IMR-90 (cell line): ENCODE measurements at regions not wholly inside any gene's neighbourhood (a gene's known extent, or its start where the extent isn't known, plus 50 kb on each side); places are given as distances from the start of the nearest gene placed in this dataset.

Experiments
- ATAC-seq: fragments of 200-7000 bp; cut with Tn5 transposase; 2 replicates; pipeline ENCODE4 v1.9.1; 2020; ENCODE audit warnings: low read depth, mild to moderate bottlenecking, moderate library complexity
- BruUV-seq: library from RNA; stranded (reverse); fragments of 400-500 nt; replicated peaks from 2 replicates; lab custom pipeline; 2021; lab: Mats Ljungman, UMichigan
- CTCF ChIA-PET: fragments of 300-600 bp; formaldehyde crosslinking; extraction: SDS; loops from one replicate; lab custom pipeline; 2021; ENCODE audit warnings: antibody characterized with exemption; lab: Yijun Ruan, JAX
- POLR2A ChIA-PET: fragments of 300-600 bp; sonication (Branson Sonifier 250); formaldehyde crosslinking; loops from one replicate; lab custom pipeline; 2022; ENCODE audit warnings: antibody characterized with exemption; ENCODE audit not compliant: unreplicated experiment; lab: Charles Lee
- DNase-seq: peaks from one replicate; pipeline ENCODE4 v3.0.0; 2013
- H2AFZ ChIP-seq: replicated peaks from 2 replicates; pipeline ENCODE3; 2013; ENCODE audit warnings: low read length, mild to moderate bottlenecking; ENCODE audit not compliant: poor library complexity
- H2AK5ac ChIP-seq: 2 replicates; pipeline ENCODE4 v1.6.1; 2013; ENCODE audit warnings: low read depth, low read length, inconsistent platforms
- H2AK9ac ChIP-seq: replicated peaks from 2 replicates; pipeline ENCODE3; 2013; ENCODE audit warnings: mild to moderate bottlenecking, low read depth, low read length, moderate library complexity; ENCODE audit not compliant: poor library complexity
- H2BK120ac ChIP-seq: 2 replicates; pipeline ENCODE4 v1.6.1; 2013; ENCODE audit warnings: low read depth, low read length, inconsistent platforms
- H2BK15ac ChIP-seq: 3 replicates; pipeline ENCODE4 v1.6.1; 2013; ENCODE audit warnings: low read depth, low read length, inconsistent platforms
- H2BK20ac ChIP-seq: 2 replicates; pipeline ENCODE4 v1.6.1; 2013; ENCODE audit warnings: low read depth, mild to moderate bottlenecking, inconsistent platforms, low read length, moderate library complexity
- H2BK5ac ChIP-seq: 2 replicates; pipeline ENCODE4 v1.6.1; 2013; ENCODE audit warnings: mild to moderate bottlenecking, low read depth, low read length, inconsistent platforms; ENCODE audit not compliant: poor library complexity, severe bottlenecking
- H3K14ac ChIP-seq: replicated peaks from 2 replicates; pipeline ENCODE4 v1.6.1; 2013; ENCODE audit warnings: low read depth, low read length, inconsistent platforms
- H3K18ac ChIP-seq: 2 replicates; pipeline ENCODE4 v1.6.1; 2013; ENCODE audit warnings: low read depth, low read length, control low read depth
- H3K23ac ChIP-seq: 2 replicates; pipeline ENCODE4 v1.6.1; 2013; ENCODE audit warnings: low read depth, low read length, inconsistent platforms
- H3K27ac ChIP-seq: 2 replicates; pipeline ENCODE4 v1.5.1; 2013; ENCODE audit warnings: mild to moderate bottlenecking, control low read depth, low read length; ENCODE audit not compliant: insufficient read depth
- H3K27me3 ChIP-seq: 2 replicates; pipeline ENCODE4 v1.6.1; 2013; ENCODE audit warnings: low read length; ENCODE audit not compliant: control insufficient read depth, insufficient read depth
- H3K36me3 ChIP-seq: 2 replicates; pipeline ENCODE4 v1.6.1; 2013; ENCODE audit warnings: low read length, mixed read lengths; ENCODE audit not compliant: control insufficient read depth, insufficient read depth
- H3K4ac ChIP-seq: 2 replicates; pipeline ENCODE4 v1.6.1; 2013; ENCODE audit warnings: low read depth, low read length, inconsistent platforms
- H3K4me1 ChIP-seq: 2 replicates; pipeline ENCODE4 v1.6.1; 2013; ENCODE audit warnings: low read length, mixed read lengths; ENCODE audit not compliant: control insufficient read depth, insufficient read depth
- H3K4me2 ChIP-seq: 2 replicates; pipeline ENCODE4 v1.6.1; 2013; ENCODE audit warnings: low read depth, mild to moderate bottlenecking, control low read depth, low read length, moderate library complexity
- H3K4me3 ChIP-seq: 2 replicates; pipeline ENCODE4 v1.5.1; 2013; ENCODE audit warnings: low read depth, mild to moderate bottlenecking, control low read depth, low read length, moderate library complexity; ENCODE audit not compliant: insufficient read depth
- H3K56ac ChIP-seq: 2 replicates; pipeline ENCODE4 v1.6.1; 2013; ENCODE audit warnings: low read length, inconsistent platforms; ENCODE audit not compliant: insufficient read depth; ENCODE audit errors: extremely low read depth
- H3K79me1 ChIP-seq, 2 experiments: 2 replicates each; pipeline ENCODE4 v1.6.1; 2013; ENCODE audit warnings: low read length in 2 of 2, inconsistent platforms in 1 of 2, low read depth in 1 of 2
- H3K9ac ChIP-seq: 2 replicates; pipeline ENCODE4 v1.6.1; 2013; ENCODE audit warnings: low read depth, low read length, control low read depth
- H3K9me1 ChIP-seq: 2 replicates; pipeline ENCODE4 v1.6.1; 2013; ENCODE audit warnings: low read length, inconsistent platforms; ENCODE audit not compliant: insufficient read depth
- H3K9me3 ChIP-seq: 2 replicates; pipeline ENCODE4 v1.6.1; 2013; ENCODE audit warnings: low read length; ENCODE audit not compliant: control insufficient read depth, insufficient read depth
- H4K20me1 ChIP-seq: 2 replicates; pipeline ENCODE4 v1.6.1; 2013; ENCODE audit warnings: low read length, inconsistent platforms; ENCODE audit not compliant: insufficient read depth
- H4K5ac ChIP-seq: 2 replicates; pipeline ENCODE4 v1.6.1; 2013; ENCODE audit warnings: mild to moderate bottlenecking, low read depth, low read length, control low read depth
- H4K8ac ChIP-seq, 2 experiments: 2 replicates each; pipeline ENCODE4 v1.6.1; 2013; ENCODE audit warnings: low read depth in 2 of 2, low read length in 2 of 2, control low read depth in 1 of 2, inconsistent platforms in 1 of 2
- H4K91ac ChIP-seq: 2 replicates; pipeline ENCODE4 v1.6.1; 2013; ENCODE audit warnings: low read depth, low read length, inconsistent platforms; ENCODE audit not compliant: insufficient read depth
- BHLHE40 ChIP-seq: fragments of 150-350 bp; IDR thresholded peaks from 2 replicates; pipeline ENCODE4 v1.6.1; 2016; ENCODE audit warnings: mild to moderate bottlenecking, low read depth, low read length
- CHD1 ChIP-seq: IDR thresholded peaks from 2 replicates; pipeline ENCODE4 v1.6.1; 2012; ENCODE audit warnings: low read depth, low read length, improper control_type of control experiment
- ELK1 ChIP-seq: fragments of 150-350 bp; IDR thresholded peaks from 2 replicates; pipeline ENCODE4 v1.6.1; 2016; ENCODE audit warnings: low read depth, mild to moderate bottlenecking, low read length, moderate library complexity, borderline replicate concordance
- FOS ChIP-seq: fragments of 150-350 bp; IDR thresholded peaks from 2 replicates; pipeline ENCODE4 v1.6.1; 2016; ENCODE audit warnings: low read depth, low read length
- MAFK ChIP-seq: IDR thresholded peaks from 2 replicates; pipeline ENCODE4 v1.6.1; 2012; ENCODE audit warnings: low read depth, low read length, improper control_type of control experiment
- MAZ ChIP-seq: IDR thresholded peaks from 2 replicates; pipeline ENCODE4 v1.6.1; 2012; ENCODE audit warnings: low read depth, mild to moderate bottlenecking, low read length, improper control_type of control experiment, moderate library complexity, borderline replicate concordance
- MXI1 ChIP-seq: IDR thresholded peaks from 2 replicates; pipeline ENCODE4 v1.6.1; 2012; ENCODE audit warnings: low read depth, mild to moderate bottlenecking, low read length, moderate library complexity, borderline replicate concordance
- NFE2L2 ChIP-seq: fragments of 150-350 bp; IDR thresholded peaks from 2 replicates; pipeline ENCODE4 v1.6.1; 2016; ENCODE audit warnings: low read depth, mild to moderate bottlenecking, low read length
- POLR2A ChIP-seq: IDR thresholded peaks from 2 replicates; pipeline ENCODE4 v1.6.1; 2012; ENCODE audit warnings: mild to moderate bottlenecking, low read depth, low read length
- RAD21 ChIP-seq: IDR thresholded peaks from 2 replicates; pipeline ENCODE4 v1.6.1; 2012; ENCODE audit warnings: low read length, improper control_type of control experiment
- RCOR1 ChIP-seq: IDR thresholded peaks from 2 replicates; pipeline ENCODE4 v1.6.1; 2012; ENCODE audit warnings: mild to moderate bottlenecking, low read length, improper control_type of control experiment; ENCODE audit not compliant: insufficient replicate concordance
- RFX5 ChIP-seq: IDR thresholded peaks from 2 replicates; pipeline ENCODE4 v1.8.0; 2012; ENCODE audit warnings: low read depth, mild to moderate bottlenecking, low read length, moderate library complexity
- WGBS, 2 experiments: methylation state at CpG; one replicate each; pipeline versions ENCODE4 v1.1.5 to v1.1.7; 2013; ENCODE audit warnings: missing lambda C conversion rate in 2 of 2; ENCODE audit not compliant: insufficient read length in 1 of 2; ENCODE audit errors: extremely low coverage in 2 of 2; 5-methylcytosine and 5-hydroxymethylcytosine counted together
- dilution Hi-C: fragments of 300-500 bp; cut with HindIII; formaldehyde crosslinking; loops from one replicate; pipeline ENCODE4 v1.14.3; 2018; ENCODE audit warnings: low sequenced_read_pairs; ENCODE audit not compliant: unreplicated experiment
- in situ Hi-C: fragments of 300-500 bp; cut with MboI; formaldehyde crosslinking; loops from 3 replicates; pipeline ENCODE4 v1.14.3; 2019; ENCODE audit warnings: low sequenced_read_pairs, inconsistent platforms, mixed read lengths
- intact Hi-C: fragments of 100-400 bp; cut with micrococcal nuclease; formaldehyde crosslinking; loops from 2 replicates; pipeline ENCODE4 v1.10.0; 2022
- TF ChIP-seq, protein P1 (sequence below): conservative IDR thresholded peaks from 2 replicates; pipeline ENCODE4 v1.5.1; 2012; ENCODE audit warnings: mild to moderate bottlenecking, low read depth, low read length, improper control_type of control experiment

GRCh38 chr2:84160453-84160852, 298.6 kb downstream of the SUCLG1 start:
- Histone ChIP-seq H3K9me1 (no peaks in the 10 kb centered on the region), H2AK5ac (no peak overlapping the region), H4K5ac (no peak overlapping the region), H3K4me1 (no peaks in the 10 kb centered on the region), H2BK20ac (no peak overlapping the region), H2BK5ac (no peak overlapping the region), H3K9me3 (no peaks in the 10 kb centered on the region), H3K18ac (no peak overlapping the region), H3K23ac (no peak overlapping the region), H3K4me3 (no peak overlapping the region), H3K14ac (no peak overlapping the region), H3K27ac (no peak overlapping the region), H2BK15ac (no peak overlapping the region), H3K27me3 (no peaks in the 10 kb centered on the region), H3K79me1 (no peaks in the 10 kb centered on the region), H2BK120ac (no peak overlapping the region), H2AK9ac (no peak overlapping the region), H3K9ac (no peak overlapping the region), H3K36me3 (no peaks in the 10 kb centered on the region), H3K56ac (no peak overlapping the region), H4K91ac (no peak overlapping the region), H3K4ac (no peak overlapping the region), H2AFZ (no peak overlapping the region), H3K4me2 (no peak overlapping the region), H4K20me1 (no peaks in the 10 kb centered on the region), H4K8ac (no peak overlapping the region)
- intact Hi-C loops (no loop called here), dilution Hi-C loops (no loop called here), in situ Hi-C loops (no loop called here)
- no TSS peak for BruUV-seq
- ATAC-seq (no peak), DNase-seq (no peak)
- POLR2A ChIA-PET: no interaction called here
- CTCF ChIA-PET: no interaction called here
- TF ChIP-seq RAD21 (no peak), RCOR1 (no peak), RFX5 (no peak), NFE2L2 (no peak), CHD1 (no peak), POLR2A (no peak), FOS (no peak), BHLHE40 (no peak), MAFK (no peak), ELK1 (no peak), MAZ (no peak), MXI1 (no peak)
- TF ChIP-seq, protein P1, sequence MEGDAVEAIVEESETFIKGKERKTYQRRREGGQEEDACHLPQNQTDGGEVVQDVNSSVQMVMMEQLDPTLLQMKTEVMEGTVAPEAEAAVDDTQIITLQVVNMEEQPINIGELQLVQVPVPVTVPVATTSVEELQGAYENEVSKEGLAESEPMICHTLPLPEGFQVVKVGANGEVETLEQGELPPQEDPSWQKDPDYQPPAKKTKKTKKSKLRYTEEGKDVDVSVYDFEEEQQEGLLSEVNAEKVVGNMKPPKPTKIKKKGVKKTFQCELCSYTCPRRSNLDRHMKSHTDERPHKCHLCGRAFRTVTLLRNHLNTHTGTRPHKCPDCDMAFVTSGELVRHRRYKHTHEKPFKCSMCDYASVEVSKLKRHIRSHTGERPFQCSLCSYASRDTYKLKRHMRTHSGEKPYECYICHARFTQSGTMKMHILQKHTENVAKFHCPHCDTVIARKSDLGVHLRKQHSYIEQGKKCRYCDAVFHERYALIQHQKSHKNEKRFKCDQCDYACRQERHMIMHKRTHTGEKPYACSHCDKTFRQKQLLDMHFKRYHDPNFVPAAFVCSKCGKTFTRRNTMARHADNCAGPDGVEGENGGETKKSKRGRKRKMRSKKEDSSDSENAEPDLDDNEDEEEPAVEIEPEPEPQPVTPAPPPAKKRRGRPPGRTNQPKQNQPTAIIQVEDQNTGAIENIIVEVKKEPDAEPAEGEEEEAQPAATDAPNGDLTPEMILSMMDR: no peak
- WGBS, 2 experiments: 40% methylated on average over 1 of the region's 1 CpG; no CpG with 5 or more reads in 1 of the 2 experiments
